NT2/D1 (cell line): ENCODE measurements at regions not wholly inside any gene's neighbourhood (a gene's known extent, or its start where the extent isn't known, plus 50 kb on each side); places are given as distances from the start of the nearest gene placed in this dataset.

Experiments
- SUZ12 ChIP-seq: IDR thresholded peaks from 2 replicates; pipeline ENCODE4 v1.6.1; 2011; ENCODE audit not compliant: insufficient read length, insufficient read depth; ENCODE audit errors: extremely low read depth
- ZNF274 ChIP-seq: IDR thresholded peaks from 2 replicates; pipeline ENCODE4 v1.6.1; 2011; ENCODE audit warnings: mild to moderate bottlenecking, low read depth, low read length

DNA sequence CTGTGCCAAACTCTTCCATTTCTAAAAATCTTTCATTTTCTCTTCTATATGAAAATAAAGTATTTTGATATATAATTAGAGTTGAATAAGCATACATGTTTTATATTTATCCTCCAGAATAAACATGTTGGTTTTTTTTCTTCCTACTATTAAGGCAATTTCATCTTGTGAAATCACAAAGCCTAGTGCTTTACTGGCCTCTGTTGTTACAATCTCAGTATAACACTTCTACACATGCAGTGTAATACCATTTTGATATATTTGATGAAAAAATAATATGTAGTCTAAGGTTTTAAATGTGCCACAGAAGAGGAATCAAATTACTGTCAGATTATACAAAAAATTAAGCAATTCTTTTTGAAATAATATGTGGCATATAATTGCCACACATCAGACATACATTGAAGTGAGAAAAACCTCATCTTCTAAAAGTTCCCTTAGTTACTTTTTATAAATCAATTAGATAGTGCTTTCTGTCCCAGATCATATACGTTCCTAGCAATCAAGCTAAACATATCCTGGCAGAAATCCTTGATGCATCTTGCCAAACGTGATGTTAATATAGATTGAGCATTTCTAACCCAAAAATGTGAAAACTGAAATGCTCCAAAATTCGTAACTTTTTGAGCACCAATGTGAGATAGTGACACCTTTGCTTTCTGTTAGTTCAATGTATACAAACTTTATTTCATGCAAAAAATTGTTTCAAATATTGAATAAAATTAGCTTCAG is 225.1 kb upstream of the MANEA start:
- no peak for TF ChIP-seq ZNF274
- TF ChIP-seq SUZ12 = no peak
